Neuronal stem cell (in vitro differentiated cells): ENCODE measurements at regions not wholly inside any gene's neighbourhood (a gene's known extent, or its start where the extent isn't known, plus 50 kb on each side); places are given as distances from the start of the nearest gene placed in this dataset.

ENCODE experiments used
- DNase-seq: peaks from one replicate; pipeline ENCODE4 v3.0.0-alpha.2; 2013; ENCODE audit warnings: low spot score
- H2AFZ ChIP-seq: one replicate; pipeline ENCODE4 v1.6.1; 2013; ENCODE audit warnings: mild to moderate bottlenecking, low read length, inconsistent platforms
- H2AK5ac ChIP-seq: 2 replicates; pipeline ENCODE4 v1.6.1; 2013; ENCODE audit warnings: low read depth, mild to moderate bottlenecking, inconsistent platforms, low read length, moderate library complexity, mixed read lengths
- H2BK120ac ChIP-seq: 2 replicates; pipeline ENCODE4 v1.6.1; 2013; ENCODE audit warnings: low read depth, mild to moderate bottlenecking, inconsistent platforms, low read length, moderate library complexity, mixed read lengths
- H2BK12ac ChIP-seq: one replicate; pipeline ENCODE4 v1.6.1; 2013; ENCODE audit warnings: low read length, inconsistent platforms
- H2BK15ac ChIP-seq: 2 replicates; pipeline ENCODE4 v1.6.1; 2013; ENCODE audit warnings: mild to moderate bottlenecking, low read length, inconsistent platforms, mixed read lengths
- H2BK5ac ChIP-seq: one replicate; pipeline ENCODE4 v1.6.1; 2013; ENCODE audit warnings: inconsistent platforms, mild to moderate bottlenecking, low read length, moderate library complexity
- H3K14ac ChIP-seq: one replicate; pipeline ENCODE4 v1.6.1; 2013; ENCODE audit warnings: low read length, inconsistent platforms
- H3K18ac ChIP-seq: 2 replicates; pipeline ENCODE4 v1.6.1; 2013; ENCODE audit warnings: low read length, inconsistent platforms
- H3K23ac ChIP-seq: 2 replicates; pipeline ENCODE4 v1.6.1; 2013; ENCODE audit warnings: low read depth, mild to moderate bottlenecking, mixed read lengths, low read length, inconsistent platforms; ENCODE audit not compliant: poor library complexity
- H3K27ac ChIP-seq: replicated peaks from 3 replicates; pipeline ENCODE4 v1.5.1; 2013; ENCODE audit warnings: low read length, inconsistent platforms
- H3K27me3 ChIP-seq, 3 experiments: 2 replicates each; pipeline ENCODE4 v1.6.1; 2013; ENCODE audit warnings: low read length in 3 of 3, mild to moderate bottlenecking in 2 of 3, inconsistent platforms in 1 of 3, low read depth in 1 of 3, mixed read lengths in 1 of 3, moderate library complexity in 1 of 3; ENCODE audit not compliant: control insufficient read depth in 3 of 3, insufficient read depth in 3 of 3
- H3K36me3 ChIP-seq, 2 donors: replicated peaks in 1 of 2; 2 replicates each; pipeline ENCODE4 v1.6.1; 2013; ENCODE audit warnings: low read length in 2 of 2; ENCODE audit not compliant: control insufficient read depth in 2 of 2, insufficient read depth in 2 of 2
- H3K4ac ChIP-seq: 2 replicates; pipeline ENCODE4 v1.6.1; 2013; ENCODE audit warnings: inconsistent platforms, mild to moderate bottlenecking, low read length, moderate library complexity
- H3K4me1 ChIP-seq, 2 donors: 1 replicate in 1 of 2; 2 replicates in 1 of 2; pipeline ENCODE4 v1.6.1; 2013; ENCODE audit warnings: low read length in 2 of 2, low read depth in 1 of 2; ENCODE audit not compliant: control insufficient read depth in 2 of 2, insufficient read depth in 1 of 2
- H3K4me2 ChIP-seq: one replicate; pipeline ENCODE4 v1.6.1; 2013; ENCODE audit warnings: mild to moderate bottlenecking, low read length, inconsistent platforms; ENCODE audit not compliant: insufficient read depth, poor library complexity, severe bottlenecking
- H3K4me3 ChIP-seq, 2 donors: 2 replicates each; pipeline ENCODE4 v1.5.1; 2013; ENCODE audit warnings: low read length in 2 of 2, mild to moderate bottlenecking in 2 of 2, inconsistent platforms in 1 of 2, moderate library complexity in 1 of 2
- H3K79me1 ChIP-seq: one replicate; pipeline ENCODE4 v1.6.1; 2013; ENCODE audit warnings: low read depth, mild to moderate bottlenecking, inconsistent platforms, low read length, moderate library complexity
- H3K9ac ChIP-seq: one replicate; pipeline ENCODE4 v1.6.1; 2013; ENCODE audit warnings: mild to moderate bottlenecking, low read depth, low read length, inconsistent platforms; ENCODE audit not compliant: poor library complexity
- H3K9me3 ChIP-seq, 2 donors: replicated peaks in 1 of 2; 2 replicates each; pipeline versions ENCODE3 to v1.6.1; 2013; ENCODE audit warnings: low read length in 2 of 2, mild to moderate bottlenecking in 2 of 2, inconsistent platforms in 1 of 2, low read depth in 1 of 2, mixed read lengths in 1 of 2, moderate library complexity in 1 of 2; ENCODE audit not compliant: control insufficient read depth in 2 of 2, insufficient read depth in 1 of 2
- H4K8ac ChIP-seq: one replicate; pipeline ENCODE4 v1.6.1; 2013; ENCODE audit warnings: low read depth, mild to moderate bottlenecking, inconsistent platforms, low read length, moderate library complexity
- H4K91ac ChIP-seq: one replicate; pipeline ENCODE4 v1.6.1; 2013; ENCODE audit warnings: low read length, low read depth, mild to moderate bottlenecking, inconsistent platforms; ENCODE audit not compliant: poor library complexity
- WGBS, 2 donors: extraction: QIAGEN DNeasy Blood & Tissue Kit; methylation state at CpG; one replicate each; pipeline ENCODE4 v1.1.7; 2013; ENCODE audit warnings: missing lambda C conversion rate in 2 of 2, mixed read lengths in 1 of 2; ENCODE audit not compliant: insufficient read length in 2 of 2, insufficient replicate concordance in 1 of 2; ENCODE audit errors: extremely low coverage in 2 of 2; 5-methylcytosine and 5-hydroxymethylcytosine counted together

DNA sequence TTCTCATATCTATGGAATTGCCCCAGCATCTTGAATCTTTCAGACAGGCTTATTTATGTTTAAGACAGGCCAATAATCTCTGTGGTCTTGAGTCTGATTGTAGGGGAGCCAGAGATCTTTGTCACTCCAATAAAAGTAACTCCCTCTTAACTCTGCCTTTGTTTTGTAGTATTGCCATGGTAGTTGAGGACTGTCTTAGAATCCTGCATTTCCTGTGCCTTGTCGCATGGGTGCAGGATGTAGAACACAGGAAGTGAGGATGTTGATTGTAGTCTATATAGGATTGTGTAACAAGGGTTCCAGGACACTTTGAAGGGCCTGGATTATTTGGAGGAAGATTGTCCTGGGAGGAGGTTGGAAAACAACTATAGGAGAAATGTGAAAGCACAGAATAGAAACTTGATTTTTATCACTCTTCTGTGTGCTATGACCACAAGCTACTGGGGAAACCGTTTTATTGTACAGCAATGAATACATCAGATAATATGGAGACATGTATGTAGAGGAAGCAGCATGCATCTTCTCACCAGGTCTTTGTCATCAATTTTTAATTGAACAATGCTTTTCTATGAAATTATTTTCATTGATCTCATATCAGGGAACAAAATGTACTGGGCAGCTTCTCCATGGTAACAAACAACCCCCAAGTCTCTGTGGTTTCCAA, 411.7 kb downstream of the FGF9 start:
- no CpG with 5 or more reads among the region's 2 CpGs for WGBS, 2 donors
- Histone ChIP-seq H3K4ac (no peak overlapping the region), H3K14ac (no peak overlapping the region), H3K27ac (no peak overlapping the region), H3K79me1 (no peaks in the 10 kb centered on the region), H3K27me3 (no peaks in the 10 kb centered on the region), H2AFZ (no peak overlapping the region), H2BK12ac (no peak overlapping the region), H4K91ac (no peak overlapping the region), H3K4me2 (no peak overlapping the region), H3K4me3 (no peak overlapping the region), H3K4me1 (peaks cover 0 to 2% of the 10 kb centered on the region in 2 donors), H2AK5ac (no peak overlapping the region), H4K8ac (no peak overlapping the region), H2BK15ac (no peak overlapping the region), H3K23ac (no peak overlapping the region), H3K36me3 (no peaks in the 10 kb centered on the region), H3K9ac (no peak overlapping the region), H3K9me3 (no peaks in the 10 kb centered on the region), H2BK120ac (no peak overlapping the region), H3K18ac (no peak overlapping the region), H2BK5ac (no peak overlapping the region)
- no peak for DNase-seq

GRCh38 chr13:22085001-22085400, 414.1 kb downstream of the FGF9 start:
- Histone ChIP-seq H3K23ac (no peak overlapping the region), H2BK15ac (no peak overlapping the region), H2BK5ac (no peak overlapping the region), H3K4me3 (no peak overlapping the region), H4K8ac (no peak overlapping the region), H2BK12ac (no peak overlapping the region), H3K4me2 (no peak overlapping the region), H3K36me3 (no peaks in the 10 kb centered on the region), H2AFZ (no peak overlapping the region), H2BK120ac (no peak overlapping the region), H3K79me1 (no peaks in the 10 kb centered on the region), H3K4ac (no peak overlapping the region), H3K27ac (no peak overlapping the region), H3K27me3 (no peaks in the 10 kb centered on the region), H2AK5ac (no peak overlapping the region), H3K14ac (no peak overlapping the region), H3K9ac (no peak overlapping the region), H3K18ac (no peak overlapping the region), H3K9me3 (no peaks in the 10 kb centered on the region), H4K91ac (no peak overlapping the region), H3K4me1 (peaks cover 0 to 2% of the 10 kb centered on the region in 2 donors)
- no CpG with 5 or more reads among the region's 2 CpGs for WGBS, 2 donors
- DNase-seq: no peak

GRCh38 chr13:22086597-22087330, 415.9 kb downstream of the FGF9 start:
- Histone ChIP-seq H3K4ac (no peak overlapping the region), H3K36me3 (no peaks in the 10 kb centered on the region), H2AK5ac (no peak overlapping the region), H2BK120ac (no peak overlapping the region), H3K14ac (no peak overlapping the region), H3K4me3 (no peak overlapping the region), H2BK15ac (no peak overlapping the region), H3K4me2 (no peak overlapping the region), H2AFZ (no peak overlapping the region), H3K9ac (no peak overlapping the region), H3K27ac (no peak overlapping the region), H2BK12ac (no peak overlapping the region), H3K79me1 (no peaks in the 10 kb centered on the region), H3K18ac (no peak overlapping the region), H4K91ac (no peak overlapping the region), H4K8ac (no peak overlapping the region), H3K4me1 (no peaks in the 10 kb centered on the region), H3K27me3 (no peaks in the 10 kb centered on the region), H3K23ac (no peak overlapping the region), H3K9me3 (no peaks in the 10 kb centered on the region), H2BK5ac (no peak overlapping the region)
- no CpG with 5 or more reads among the region's 10 CpGs for WGBS, 2 donors
- DNase-seq: no peak

DNA sequence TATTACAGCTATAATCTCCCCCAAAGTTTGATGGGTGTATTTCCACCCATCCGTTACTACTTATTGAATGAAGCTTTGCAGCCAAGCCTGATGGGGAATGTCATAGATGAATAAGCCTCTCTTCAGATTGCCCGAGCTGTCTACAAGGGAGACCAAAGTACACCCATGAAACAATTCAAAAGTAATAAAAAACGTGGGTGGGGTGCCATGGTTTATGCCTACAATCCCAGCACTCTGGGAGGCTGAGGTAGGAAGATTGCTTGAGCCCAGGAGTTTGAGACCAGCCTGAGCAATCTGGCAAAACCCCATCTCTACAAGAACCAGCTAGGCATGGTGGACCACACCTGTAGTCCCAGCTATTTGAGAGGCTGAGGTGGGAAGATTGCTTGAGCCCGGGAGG, 419.2 kb downstream of the FGF9 start:
- H2BK12ac ChIP-seq: no peak overlapping the region
- H3K9ac ChIP-seq: no peak overlapping the region
- no peak overlapping the region for H2AFZ ChIP-seq
- H2BK15ac ChIP-seq: no peak overlapping the region
- no CpG with 5 or more reads among the region's 4 CpGs for WGBS, 2 donors
- no peaks in the 10 kb centered on the region for H3K4me1 ChIP-seq
- H3K27ac ChIP-seq: no peak overlapping the region
- H3K9me3 ChIP-seq: no peaks in the 10 kb centered on the region
- no peak overlapping the region for H4K91ac ChIP-seq
- no peak overlapping the region for H3K18ac ChIP-seq
- no peak overlapping the region for H4K8ac ChIP-seq
- no peak overlapping the region for H3K4me3 ChIP-seq
- no peak overlapping the region for H3K4ac ChIP-seq
- H2BK5ac ChIP-seq: no peak overlapping the region
- H2AK5ac ChIP-seq: no peak overlapping the region
- H3K23ac ChIP-seq: no peak overlapping the region
- no peak for DNase-seq
- no peak overlapping the region for H3K14ac ChIP-seq
- no peaks in the 10 kb centered on the region for H3K36me3 ChIP-seq
- H3K79me1 ChIP-seq: no peaks in the 10 kb centered on the region
- H3K27me3 ChIP-seq: no peaks in the 10 kb centered on the region
- no peak overlapping the region for H3K4me2 ChIP-seq
- no peak overlapping the region for H2BK120ac ChIP-seq
